ENCODE measurements at regions not wholly inside any gene's neighbourhood (a gene's known extent, or its start where the extent isn't known, plus 50 kb on each side); places are given as distances from the start of the nearest gene placed in this dataset.

DNA sequence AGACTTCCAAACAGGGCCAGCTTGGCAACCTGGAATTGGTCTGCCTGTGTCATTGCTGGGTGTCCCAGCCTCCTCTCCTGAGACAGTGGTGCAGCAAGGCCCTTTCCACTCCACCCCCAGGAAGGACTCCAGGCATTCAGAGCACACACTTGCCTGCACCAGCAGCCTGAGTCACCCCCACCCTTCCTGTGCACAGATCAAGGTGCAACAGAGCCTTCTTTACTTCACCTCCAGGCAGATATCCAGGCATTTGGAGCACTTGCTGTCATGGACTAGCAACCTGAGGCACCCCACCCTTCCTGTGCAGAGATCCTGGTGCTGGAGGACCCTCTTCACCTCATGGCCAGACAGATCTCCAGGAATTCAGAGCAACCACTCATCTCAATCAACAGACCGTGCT, 135.8 kb downstream of the GASK1B start:
- TF ChIP-seq CTCF (IDR thresholded peaks at IDR 0.05) (no peak), POLR2A (IDR thresholded peaks at IDR 0.05) (no peak), POLR2AphosphoS5 (IDR thresholded peaks at IDR 0.05) (no peak)

Data from prostate gland (tissue), 2 donors.